Forelimb muscle (tissue), 1 donor: ENCODE measurements at regions not wholly inside any gene's neighbourhood (a gene's known extent, or its start where the extent isn't known, plus 50 kb on each side); places are given as distances from the start of the nearest gene placed in this dataset.

ENCODE experiments used
- DNase-seq: peaks from one replicate; pipeline ENCODE4 v3.0.0-alpha.2; 2013; ENCODE audit warnings: low read depth

DNA sequence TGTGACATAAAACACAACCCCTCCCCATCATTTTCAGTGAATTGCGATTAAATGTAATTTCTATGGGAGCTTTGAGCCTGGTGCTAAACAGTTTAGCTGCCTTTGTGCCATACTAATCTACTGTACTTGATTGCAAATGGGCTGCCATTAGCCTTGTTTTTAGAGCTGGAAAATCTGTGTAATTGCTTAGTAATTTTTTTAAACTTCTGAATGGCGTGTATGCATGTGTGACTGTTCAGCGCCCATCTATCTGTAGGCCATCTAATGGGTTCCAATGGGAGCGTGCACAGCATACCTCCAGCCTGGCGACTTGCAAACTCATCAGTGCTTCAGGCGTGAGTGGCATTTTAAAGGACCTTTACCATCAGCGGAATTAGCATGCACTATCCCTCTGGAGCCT lies 142.7 kb upstream of the KIRREL3 start:
- DNase-seq, result no peak

DNA sequence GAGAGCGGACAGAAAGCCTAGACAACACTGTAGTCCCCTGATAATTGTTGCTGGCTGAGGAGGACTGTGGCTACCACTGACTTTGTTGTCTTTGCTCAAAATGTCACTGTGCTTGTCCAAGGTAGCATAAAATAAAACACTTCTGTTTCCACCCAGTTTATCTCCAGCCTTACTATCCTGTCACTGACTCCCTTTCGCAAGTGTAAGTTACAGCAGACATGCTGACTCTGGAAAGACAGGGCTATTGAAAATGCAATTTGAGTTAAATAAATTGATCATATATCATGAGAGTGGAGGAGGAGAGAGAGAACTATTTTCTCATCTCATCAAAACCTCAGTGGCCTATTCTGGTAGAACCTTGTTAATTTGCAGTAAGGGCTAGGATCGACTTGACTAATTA lies 138.0 kb upstream of the KIRREL3 start:
- DNase-seq, result no peak

DNA sequence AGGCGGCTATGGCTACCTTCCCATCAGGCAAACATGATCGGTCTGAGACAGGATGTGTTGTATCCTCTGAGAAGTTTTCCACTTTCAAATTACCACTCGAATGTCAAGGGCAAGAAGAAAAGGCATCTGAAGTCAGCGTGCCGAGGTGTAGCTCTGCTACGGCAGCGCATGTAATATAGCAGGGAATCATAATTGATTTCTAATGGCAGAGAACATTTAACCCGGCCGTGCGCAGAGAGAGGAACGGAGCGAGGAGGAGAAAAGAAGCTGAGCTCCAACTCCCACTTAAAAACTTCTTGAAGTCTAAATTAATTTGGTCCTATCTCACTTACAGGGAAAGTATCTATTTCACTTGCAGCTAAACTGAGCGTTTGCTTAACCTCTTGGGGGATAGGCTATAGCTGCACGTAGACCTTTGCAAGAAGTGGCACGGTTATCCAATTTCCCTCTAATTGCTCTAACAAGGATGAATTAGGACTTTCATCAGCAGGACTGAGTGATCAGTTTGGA lies 137.3 kb upstream of the KIRREL3 start:
- no peak for DNase-seq

DNA sequence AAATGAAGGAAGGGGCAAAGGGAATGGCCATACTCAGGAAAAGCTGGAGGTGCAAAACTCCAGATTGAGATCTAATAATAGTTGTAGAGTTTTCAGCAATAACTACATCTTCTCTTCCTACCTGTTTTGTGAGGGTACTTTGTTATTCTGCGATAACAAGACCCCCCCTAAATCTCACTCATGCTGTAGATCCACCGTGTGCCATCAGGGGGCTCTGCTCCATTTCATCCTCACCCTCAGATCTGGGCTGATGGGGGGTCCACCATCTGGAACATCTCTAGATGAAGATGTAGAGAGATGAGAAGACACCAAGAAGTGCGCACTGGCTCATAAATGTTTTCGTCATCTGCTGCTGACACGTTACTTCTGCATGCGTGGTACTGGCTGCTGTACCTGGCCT lies 135.9 kb upstream of the KIRREL3 start:
- DNase-seq, result no peak

DNA sequence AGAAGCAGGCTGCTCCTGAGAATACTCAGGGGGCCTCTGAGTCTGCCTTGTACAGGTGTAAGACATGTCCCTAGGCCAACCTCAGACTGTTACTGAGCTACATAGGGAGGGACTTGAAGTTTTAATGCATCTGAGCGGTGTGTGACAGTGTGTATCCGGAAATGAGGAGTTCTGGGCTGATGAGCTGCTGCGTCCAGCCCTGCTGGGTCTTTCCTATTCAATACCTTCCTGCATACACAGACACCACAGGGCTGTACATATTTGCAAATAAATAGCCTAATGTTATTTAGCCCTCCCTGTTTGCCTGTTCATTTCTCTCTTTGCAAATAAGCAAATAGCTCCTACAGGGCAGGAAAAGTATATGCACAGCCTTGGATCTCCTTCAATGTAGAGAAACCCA lies 134.7 kb upstream of the KIRREL3 start:
- no peak for DNase-seq

DNA sequence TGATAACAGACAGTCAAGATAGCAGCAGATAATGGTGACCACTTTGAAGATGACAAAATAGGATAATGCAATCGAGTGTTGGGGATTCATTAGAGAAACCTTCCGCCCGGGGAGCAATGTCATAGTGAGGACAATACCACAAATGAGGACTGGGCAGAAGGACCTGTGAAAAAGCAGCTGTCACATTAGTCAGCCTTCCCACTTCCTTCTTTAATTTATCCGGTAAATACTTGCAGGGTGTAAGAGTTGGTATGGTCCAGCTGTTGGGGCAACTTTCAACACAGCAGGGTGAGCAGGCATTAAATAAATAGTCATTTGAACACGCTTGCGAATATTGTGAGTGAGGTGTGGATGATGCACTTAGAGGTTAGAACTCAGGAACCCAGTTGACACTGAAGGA lies 132.5 kb upstream of the KIRREL3 start:
- no peak for DNase-seq

DNA sequence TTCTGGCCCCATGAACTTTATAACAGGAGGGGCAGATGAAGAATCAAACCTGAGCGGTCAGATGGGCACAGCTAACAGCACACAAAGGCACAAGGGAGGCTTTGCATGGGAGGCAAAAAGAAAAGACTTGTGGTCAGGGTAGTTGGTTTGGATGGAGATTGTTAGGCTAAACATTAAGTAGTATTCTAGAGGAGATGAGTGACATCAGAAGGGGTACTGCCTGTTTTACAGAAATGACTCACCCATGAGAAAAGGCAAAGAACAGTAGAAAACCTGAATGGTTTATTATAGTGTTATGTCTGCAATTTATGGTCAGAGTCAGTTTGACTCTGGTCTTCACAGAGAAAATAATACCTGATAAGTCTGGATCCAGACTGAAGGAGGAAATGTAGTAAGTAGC lies 129.8 kb upstream of the KIRREL3 start:
- no peak for DNase-seq

DNA sequence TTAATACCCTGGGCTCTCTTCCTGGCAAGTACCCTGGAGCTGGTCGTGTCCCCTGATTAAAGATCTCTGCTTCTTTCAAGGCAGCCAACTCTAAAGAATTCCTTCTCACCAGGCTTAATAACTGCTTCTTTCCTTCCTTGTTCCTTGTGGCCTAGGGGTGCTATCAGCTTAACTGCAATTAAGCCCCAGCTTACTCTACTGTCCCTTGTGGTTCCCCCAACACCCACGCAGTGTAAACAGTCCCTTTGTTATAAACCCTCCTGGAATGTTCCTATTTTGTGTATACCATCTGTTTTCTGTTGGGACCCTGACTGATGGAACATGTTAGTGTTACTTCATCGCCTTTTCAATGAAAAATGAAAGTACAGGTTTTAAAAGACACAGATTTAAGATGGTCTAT lies 126.4 kb upstream of the KIRREL3 start:
- no peak for DNase-seq

DNA sequence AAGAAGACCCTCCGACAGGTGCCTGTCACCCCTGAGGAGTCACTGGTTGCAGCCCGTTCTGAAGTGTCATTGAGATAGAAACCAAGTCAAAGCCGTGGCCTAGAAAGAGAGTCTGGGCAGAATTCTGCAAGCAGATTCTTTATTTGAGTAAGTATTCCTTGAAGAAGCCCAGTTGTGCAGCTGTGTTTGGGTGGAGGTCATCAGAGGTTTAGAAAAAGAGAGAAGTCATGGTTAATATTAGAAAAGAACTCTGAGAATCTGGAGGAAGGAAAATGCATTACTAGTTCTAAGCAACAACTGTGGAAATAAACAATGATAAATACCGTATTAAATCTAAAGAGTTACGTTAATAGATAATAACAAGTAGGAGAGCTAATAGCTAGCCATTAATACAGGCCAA lies 118.8 kb upstream of the KIRREL3 start:
- peak; percentile 81 for DNase-seq

DNA sequence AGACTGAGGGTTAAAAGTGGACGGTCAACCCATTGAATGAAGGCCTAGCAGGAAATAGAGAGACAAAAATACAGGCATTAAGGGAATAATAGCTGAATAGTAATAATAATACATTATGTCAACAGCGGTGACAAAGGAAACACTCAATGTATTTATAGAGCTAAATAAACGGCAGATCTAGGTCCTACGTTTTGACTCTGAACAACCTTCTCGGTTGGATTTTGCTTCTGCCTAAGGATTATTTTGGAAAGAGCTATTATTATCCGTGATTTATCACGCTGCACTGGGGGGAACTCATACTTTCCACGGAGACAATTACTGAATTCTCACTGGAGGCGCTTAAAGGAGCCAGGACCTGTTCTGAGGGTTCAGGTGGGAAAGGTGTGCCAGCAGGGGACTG lies 118.2 kb upstream of the KIRREL3 start:
- DNase-seq, result no peak

DNA sequence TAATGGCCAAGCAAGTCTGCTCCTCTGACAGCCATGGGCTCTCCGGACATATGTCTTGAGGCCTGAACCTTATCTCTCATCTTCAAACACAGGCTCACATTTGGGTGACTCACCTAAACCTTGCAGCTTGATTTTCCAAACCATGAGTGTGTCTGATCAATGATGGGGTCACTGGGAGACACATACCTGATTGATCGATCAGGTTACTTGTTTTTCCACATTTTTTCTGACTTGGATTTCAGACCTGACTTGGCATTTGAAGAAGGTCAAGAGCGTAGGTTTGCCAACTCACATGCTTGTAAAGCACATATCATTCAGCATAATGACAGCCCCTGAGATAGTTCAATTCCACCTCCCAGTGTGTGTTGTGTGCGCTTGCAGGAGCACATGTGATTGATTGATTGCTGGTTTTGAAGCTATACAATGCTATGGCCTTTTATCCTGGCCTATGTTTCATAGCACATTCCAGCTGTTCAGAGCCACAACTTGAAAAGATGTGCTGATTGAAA lies 116.7 kb upstream of the KIRREL3 start:
- DNase-seq, result no peak

DNA sequence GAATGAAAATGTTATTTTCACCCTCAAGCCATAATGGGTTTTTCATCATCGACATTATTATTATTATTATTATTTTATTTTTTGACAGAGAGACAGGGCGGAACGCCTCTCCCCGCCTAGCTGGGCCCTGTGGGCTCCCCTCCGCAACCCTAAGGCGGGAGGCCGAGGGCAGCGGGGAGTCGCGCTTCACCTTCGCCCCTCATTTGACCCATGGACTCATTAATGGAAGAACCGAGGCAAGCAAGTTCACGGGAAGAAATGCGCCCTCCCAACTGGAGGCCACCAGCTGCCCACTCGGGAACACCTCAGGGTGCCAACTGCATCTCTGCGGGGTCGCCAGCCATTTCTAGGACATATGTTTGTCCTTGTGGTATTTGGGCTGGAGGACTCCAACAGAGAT lies 115.3 kb upstream of the KIRREL3 start:
- DNase-seq, result no peak

DNA sequence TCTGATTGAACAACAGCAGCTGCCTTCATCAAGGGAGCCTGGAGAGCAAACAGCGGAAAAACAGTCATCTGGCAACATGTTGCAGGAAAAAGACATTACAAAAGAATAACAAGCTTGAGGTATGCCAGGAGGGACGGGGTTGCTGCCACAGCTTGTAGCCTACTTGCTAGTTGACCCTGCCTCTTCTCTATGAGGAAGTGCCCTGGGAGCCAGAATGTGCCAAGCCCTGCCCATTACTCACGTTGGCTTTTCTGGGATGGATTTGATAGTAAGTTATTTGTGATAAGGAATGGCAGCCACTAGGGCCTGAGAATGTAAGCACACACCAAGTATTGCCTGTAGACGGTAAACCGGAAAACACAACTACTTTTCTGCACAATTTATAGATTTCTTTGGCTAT lies 113.5 kb upstream of the KIRREL3 start:
- DNase-seq, result no peak

DNA sequence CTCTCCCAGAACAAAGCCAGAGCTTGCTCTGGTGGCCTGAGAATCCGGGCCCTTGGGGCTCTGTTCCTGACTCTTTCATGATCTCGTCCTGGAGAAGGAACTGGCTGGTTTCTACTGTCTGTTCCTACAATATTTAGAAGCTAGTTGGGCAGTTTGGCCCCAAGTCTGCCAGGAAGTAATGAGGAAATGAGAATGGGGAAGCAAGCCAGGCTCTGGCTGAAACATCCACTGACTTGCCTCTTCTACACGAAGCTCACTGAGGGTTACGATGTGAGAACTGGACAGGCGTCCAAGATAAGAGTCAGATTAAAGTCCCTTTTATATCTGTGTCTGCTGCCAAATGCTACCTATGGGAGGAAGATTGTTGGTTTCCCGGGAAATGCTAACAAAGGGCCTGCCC lies 110.0 kb upstream of the KIRREL3 start:
- no peak for DNase-seq

DNA sequence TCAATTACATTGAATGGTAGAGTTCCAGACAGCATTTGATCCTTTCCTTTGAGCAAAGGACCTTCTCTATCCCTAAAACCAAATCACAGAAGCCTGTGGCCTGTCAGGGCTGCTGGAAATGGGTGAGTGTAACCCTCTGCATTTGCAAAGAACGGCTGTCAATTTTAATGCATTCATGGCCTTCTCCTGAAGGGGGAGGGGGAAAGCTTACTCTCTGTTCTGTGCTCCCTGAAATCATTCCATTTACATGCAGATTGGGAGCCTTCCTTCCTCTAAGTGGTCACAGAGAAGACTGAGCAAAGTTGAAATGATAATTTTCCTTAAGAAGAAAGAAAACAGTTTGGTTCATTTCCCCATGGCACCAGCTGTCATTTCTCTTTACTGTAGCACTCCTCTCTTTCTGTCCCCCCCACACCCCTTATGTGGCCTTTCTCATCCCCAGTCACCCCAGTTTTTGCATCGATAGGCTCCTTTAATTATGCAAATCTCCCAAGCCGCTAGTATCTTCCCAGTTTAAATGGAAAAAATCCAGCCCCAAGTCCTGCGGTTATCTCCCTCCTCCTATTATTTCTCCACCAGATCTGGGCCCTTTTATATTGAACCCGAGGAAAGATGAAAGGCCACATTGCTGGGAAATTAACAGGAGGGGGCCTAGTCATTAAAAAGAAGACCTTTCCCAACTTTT lies 109.4 kb upstream of the KIRREL3 start:
- DNase-seq, result no peak

DNA sequence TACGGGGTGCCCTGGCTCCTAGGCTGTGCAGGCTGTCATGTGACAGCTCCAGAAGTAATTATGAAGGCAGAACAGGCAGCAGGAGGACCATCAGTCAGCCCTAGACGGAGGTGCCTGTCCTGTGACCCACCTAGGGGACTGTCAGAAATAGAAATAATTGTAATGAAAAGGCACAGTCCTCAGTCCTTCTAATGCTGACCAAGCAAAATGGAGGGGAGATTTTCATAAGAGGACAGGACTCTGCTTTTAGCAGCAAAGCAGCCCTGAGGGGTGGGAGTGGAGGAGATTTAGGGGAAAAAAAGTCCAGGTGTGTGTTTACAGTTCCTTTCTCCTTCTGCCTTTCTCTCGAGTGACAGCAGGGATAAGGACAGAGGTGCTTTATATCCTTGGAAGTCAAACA lies 108.3 kb upstream of the KIRREL3 start:
- DNase-seq, result no peak

DNA sequence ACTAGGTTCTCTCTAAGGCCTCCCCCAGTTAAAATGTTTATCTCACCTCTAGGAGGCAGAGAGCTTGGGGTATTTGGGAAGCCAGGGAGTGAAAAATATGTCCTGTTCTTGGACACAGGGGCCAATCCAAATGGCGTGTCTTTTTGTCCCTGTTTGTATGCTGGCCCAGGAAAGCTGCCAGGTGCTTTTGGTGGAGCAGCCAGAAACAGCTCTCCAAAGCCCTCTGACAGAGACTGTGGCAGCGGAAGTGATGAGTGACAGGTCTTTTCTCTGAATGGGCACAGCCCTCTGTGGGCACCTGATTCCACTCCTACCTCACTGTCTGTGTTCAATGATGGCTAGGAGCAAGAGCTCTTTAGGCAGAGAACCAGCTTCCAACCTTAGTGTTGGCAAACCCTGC lies 106.4 kb upstream of the KIRREL3 start:
- no peak for DNase-seq

DNA sequence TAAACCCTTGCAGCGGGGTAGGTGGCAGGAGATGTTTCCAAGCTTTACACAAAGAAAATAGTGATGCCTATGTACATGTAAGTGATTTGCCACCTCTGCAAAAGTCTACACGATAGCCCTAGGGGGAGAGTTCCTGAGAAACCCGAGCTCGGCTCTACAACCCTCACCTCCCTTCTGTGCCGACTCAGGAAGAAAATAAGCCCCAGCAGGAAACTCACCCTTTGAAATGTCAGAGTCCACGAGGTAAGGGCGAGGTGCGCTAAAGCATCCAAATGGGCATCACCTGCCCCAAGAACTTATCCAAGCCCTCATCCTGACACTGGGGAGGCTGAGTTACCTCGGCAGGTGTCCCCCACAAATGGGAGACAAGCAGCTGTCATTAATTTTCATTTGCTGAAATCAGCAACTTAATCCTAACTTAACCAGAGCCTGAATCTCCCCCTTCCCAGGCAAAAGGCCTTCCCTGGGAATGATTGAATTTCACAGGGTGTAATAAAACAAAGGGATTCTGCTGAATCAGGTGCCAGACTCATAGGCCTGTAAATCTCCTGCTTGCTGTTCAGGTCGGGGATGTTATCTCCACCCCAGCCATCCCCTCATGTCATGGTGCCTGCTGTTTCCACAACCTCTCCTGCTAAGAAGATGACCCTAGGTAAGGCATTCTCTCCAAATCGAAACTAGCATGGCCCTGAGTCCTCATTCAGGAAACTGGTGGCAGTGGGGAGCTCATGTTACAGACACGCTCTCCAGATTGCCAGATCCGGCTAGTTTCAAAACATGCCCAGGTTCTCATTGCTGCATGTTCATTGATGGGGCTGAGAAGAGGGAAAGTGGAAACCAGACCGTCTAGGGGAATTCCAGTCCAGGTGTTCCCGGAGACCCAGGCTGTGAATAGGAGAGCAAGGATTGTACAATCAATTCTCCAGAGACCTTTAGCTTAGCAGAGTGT lies 105.3 kb upstream of the KIRREL3 start:
- no peak for DNase-seq

DNA sequence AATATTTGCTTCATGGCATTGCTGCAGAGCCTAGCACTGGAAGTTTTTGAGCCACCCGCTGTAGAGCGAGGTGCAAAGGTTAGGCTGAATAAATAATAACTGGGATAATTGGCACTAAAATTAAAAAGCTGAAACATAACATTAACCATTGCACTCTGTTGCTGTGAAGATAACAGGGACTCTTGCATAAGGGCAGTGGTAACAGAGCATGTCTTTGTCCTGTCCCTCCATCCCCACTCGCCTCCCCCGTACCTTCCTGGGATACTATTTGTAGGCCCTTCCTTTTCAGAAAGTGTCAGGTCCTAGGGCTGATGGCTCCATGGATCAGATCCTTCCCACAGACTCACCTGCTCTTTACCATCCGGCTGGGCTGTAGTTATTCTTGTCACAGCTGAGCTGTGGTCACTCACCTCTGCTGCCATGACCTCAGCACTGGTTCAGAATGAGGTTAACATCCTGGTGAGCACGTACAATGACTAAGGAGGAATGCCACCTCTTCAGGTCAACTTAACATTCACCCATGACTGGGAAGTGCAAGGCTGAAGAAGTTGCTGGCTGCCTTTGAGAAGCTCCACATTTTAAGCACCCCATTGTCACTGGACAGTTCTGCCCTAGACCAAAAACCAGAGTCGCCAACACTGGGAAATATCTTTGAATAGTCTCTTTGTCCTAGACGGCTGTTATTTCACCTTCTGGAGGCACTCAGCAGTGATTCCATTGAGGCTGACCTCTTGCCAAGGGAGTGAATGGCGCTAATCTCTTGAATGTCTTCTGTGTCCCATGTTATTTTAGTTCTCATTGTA lies 103.2 kb upstream of the KIRREL3 start:
- no peak for DNase-seq

DNA sequence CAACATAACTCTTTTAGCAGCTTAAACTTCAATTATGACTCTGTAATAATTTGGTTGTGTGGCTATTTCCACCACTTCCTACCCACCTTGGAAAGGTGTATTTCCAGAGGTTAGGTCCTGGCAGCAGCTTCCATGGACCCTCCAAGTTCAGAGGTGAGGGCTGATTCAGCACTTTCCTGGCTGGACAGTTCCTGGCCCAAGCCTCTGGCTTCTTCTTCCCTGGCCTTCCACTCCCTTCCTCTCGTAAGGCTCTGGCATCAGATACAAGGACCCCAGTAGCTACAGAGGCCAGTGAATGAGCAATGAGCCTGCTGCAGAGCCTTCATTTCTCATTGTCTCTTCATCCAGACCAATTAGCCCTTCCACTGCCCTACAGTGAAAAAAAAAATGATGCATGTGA lies 98.1 kb upstream of the KIRREL3 start:
- no peak for DNase-seq

DNA sequence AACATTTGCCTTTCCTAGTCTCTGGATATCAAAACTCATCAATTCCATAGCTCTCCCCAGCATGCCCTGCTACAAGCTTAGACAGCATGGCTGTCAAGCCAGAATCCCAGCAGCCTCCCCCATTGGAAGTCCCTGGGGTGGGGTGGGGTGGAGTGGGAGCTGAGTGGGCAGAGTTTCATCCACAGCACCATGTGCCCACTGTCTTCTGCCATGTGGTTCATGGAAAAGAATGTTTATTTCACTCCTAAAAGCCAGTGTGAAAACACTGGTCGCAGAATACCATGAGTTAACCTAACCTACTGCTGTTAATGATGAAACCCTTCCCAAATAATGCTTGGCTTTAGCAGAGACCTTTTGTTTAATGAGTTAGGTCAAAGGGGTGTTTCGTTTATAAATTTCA lies 80.2 kb upstream of the KIRREL3 start:
- DNase-seq, result no peak

DNA sequence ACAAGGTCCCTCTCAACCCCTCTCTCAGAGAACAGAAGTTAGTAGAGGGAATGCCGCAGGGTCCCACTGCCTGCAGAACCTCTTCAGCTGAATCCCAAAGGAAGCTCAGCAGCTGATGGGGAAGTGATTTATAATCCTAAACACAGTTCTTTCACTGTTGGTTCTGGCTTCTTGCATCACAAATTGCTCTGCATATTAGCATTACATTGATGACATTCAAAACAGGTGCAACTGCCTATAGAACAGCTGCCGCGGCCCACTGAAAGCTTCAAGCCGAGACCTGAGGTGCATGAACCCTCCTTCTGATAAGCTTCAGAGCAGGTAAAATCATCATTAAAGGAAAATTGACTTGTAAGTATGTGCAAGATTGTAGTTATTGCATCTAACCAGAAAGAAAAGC lies 75.2 kb upstream of the KIRREL3 start:
- no peak for DNase-seq
